ENCODE measurements at regions not wholly inside any gene's neighbourhood (a gene's known extent, or its start where the extent isn't known, plus 50 kb on each side); places are given as distances from the start of the nearest gene placed in this dataset.
"Not testable (repeated sequence)": the region's sequence is repeated elsewhere in the genome, so short reads cannot be mapped to it uniquely, and the experiment has no call there.

DNA sequence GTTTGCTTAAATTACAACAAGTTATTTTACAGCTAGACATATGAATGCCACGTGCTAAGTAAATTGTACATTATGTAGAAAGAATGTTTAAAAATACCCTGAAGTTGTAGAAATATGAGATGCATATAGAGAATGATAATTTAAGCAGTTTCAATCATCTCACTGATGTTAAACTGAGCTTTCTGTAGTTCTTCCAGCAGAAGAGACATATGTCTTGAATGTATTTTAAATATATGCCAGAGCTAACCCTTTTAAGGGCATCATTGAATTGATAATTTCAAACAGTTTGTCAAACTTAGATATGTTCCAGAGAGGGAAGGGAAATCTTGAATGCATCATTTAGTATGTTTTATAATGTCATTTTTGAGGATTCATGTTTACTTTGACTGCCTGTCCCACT is 255.2 kb downstream of the MDFIC start:
- no peaks in the 10 kb centered on the region for H3K27me3 ChIP-seq (ENCODE audit: insufficient read depth, low read length)
- no peaks in the 10 kb centered on the region for H3K4me1 ChIP-seq (ENCODE audit: control insufficient read depth in 1 of 2, insufficient read depth in 2 of 2, low read length in 2 of 2)
- no peak overlapping the region for H3K4me3 ChIP-seq (ENCODE audit: low read depth, low read length)
- H2BK120ac ChIP-seq (ENCODE audit: insufficient read depth, low read length, poor library complexity) = no peak overlapping the region
- H3K9me3 ChIP-seq (ENCODE audit: insufficient read depth, low read depth, low read length) = no peaks in the 10 kb centered on the region
- no peak overlapping the region for H2AK5ac ChIP-seq (ENCODE audit: low read length)
- no peak overlapping the region for H3K27ac ChIP-seq (ENCODE audit: low read depth, low read length)
- no peak overlapping the region for H3K9ac ChIP-seq (ENCODE audit: low read length)
- H3K18ac ChIP-seq (ENCODE audit: low read length) = no peak overlapping the region
- H3K14ac ChIP-seq (ENCODE audit: low read length) = no peak overlapping the region
- H3K4ac ChIP-seq (ENCODE audit: low read depth, low read length) = no peak overlapping the region
- H3K79me1 ChIP-seq (ENCODE audit: low read length) = no peaks in the 10 kb centered on the region
- DNase-seq = no peak
- no peaks in the 10 kb centered on the region for H3K36me3 ChIP-seq (ENCODE audit: control insufficient read depth in 1 of 2, insufficient read depth in 2 of 2, low read length in 2 of 2)
- no peak overlapping the region for H2AFZ ChIP-seq (ENCODE audit: insufficient read depth, low read length, poor library complexity)
- no peak overlapping the region for H3K4me2 ChIP-seq (ENCODE audit: low read length)
- WGBS (ENCODE audit: extremely low coverage, insufficient coverage, insufficient read length) = no CpG with 5 or more reads among the region's 1 CpG
- no peak overlapping the region for H3K23ac ChIP-seq (ENCODE audit: low read length)
- H4K12ac ChIP-seq (ENCODE audit: low read depth, low read length) = no peak overlapping the region
- no peaks in the 10 kb centered on the region for H3K79me2 ChIP-seq (ENCODE audit: control insufficient read depth, insufficient read depth, low read length, poor library complexity)
- no peak overlapping the region for H2BK5ac ChIP-seq (ENCODE audit: low read depth, low read length, poor library complexity)
- no peak overlapping the region for H4K91ac ChIP-seq (ENCODE audit: low read depth, low read length)
- no peak overlapping the region for H2BK12ac ChIP-seq (ENCODE audit: low read length)
- H4K8ac ChIP-seq (ENCODE audit: low read depth, low read length) = no peak overlapping the region

DNA sequence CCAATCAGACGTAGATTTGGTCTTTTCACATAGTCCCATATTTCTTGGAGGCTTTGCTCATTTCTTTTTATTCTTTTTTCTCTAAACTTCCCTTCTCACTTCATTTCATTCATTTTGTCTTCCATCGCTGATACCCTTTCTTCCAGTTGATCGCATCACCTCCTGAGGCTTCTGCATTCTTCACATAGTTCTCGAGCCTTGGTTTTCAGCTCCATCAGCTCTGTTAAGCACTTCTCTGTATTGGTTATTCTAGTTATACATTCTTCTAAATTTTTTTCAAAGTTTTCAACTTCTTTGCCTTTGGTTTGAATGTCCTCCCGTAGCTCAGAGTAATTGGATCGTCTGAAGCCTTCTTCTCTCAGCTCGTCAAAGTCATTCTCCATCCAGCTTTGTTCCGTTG is 250.5 kb downstream of the MDFIC start:
- peak in 1 of 2 donors; percentile 7 for DNase-seq
- H3K4me3 ChIP-seq (ENCODE audit: low read depth, low read length); H2BK12ac ChIP-seq (ENCODE audit: low read length); H3K27me3 ChIP-seq (ENCODE audit: insufficient read depth, low read length); H3K27ac ChIP-seq (ENCODE audit: low read depth, low read length); H3K36me3 ChIP-seq (ENCODE audit: control insufficient read depth in 1 of 2, insufficient read depth in 2 of 2, low read length in 2 of 2); H3K14ac ChIP-seq (ENCODE audit: low read length); H4K12ac ChIP-seq (ENCODE audit: low read depth, low read length); H2BK5ac ChIP-seq (ENCODE audit: low read depth, low read length, poor library complexity); H4K8ac ChIP-seq (ENCODE audit: low read depth, low read length); H3K79me2 ChIP-seq (ENCODE audit: control insufficient read depth, insufficient read depth, low read length, poor library complexity); H2AK5ac ChIP-seq (ENCODE audit: low read length); H2AFZ ChIP-seq (ENCODE audit: insufficient read depth, low read length, poor library complexity); H2BK120ac ChIP-seq (ENCODE audit: insufficient read depth, low read length, poor library complexity); H3K9me3 ChIP-seq (ENCODE audit: insufficient read depth, low read depth, low read length); H3K9ac ChIP-seq (ENCODE audit: low read length); H4K91ac ChIP-seq (ENCODE audit: low read depth, low read length); H3K4me1 ChIP-seq (ENCODE audit: control insufficient read depth in 1 of 2, insufficient read depth in 2 of 2, low read length in 2 of 2); H3K4me2 ChIP-seq (ENCODE audit: low read length); H3K23ac ChIP-seq (ENCODE audit: low read length); H3K4ac ChIP-seq (ENCODE audit: low read depth, low read length); H3K79me1 ChIP-seq (ENCODE audit: low read length); H3K18ac ChIP-seq (ENCODE audit: low read length): not testable (repeated sequence)
- WGBS (ENCODE audit: extremely low coverage, insufficient coverage, insufficient read length) = no CpG with 5 or more reads among the region's 8 CpGs

DNA sequence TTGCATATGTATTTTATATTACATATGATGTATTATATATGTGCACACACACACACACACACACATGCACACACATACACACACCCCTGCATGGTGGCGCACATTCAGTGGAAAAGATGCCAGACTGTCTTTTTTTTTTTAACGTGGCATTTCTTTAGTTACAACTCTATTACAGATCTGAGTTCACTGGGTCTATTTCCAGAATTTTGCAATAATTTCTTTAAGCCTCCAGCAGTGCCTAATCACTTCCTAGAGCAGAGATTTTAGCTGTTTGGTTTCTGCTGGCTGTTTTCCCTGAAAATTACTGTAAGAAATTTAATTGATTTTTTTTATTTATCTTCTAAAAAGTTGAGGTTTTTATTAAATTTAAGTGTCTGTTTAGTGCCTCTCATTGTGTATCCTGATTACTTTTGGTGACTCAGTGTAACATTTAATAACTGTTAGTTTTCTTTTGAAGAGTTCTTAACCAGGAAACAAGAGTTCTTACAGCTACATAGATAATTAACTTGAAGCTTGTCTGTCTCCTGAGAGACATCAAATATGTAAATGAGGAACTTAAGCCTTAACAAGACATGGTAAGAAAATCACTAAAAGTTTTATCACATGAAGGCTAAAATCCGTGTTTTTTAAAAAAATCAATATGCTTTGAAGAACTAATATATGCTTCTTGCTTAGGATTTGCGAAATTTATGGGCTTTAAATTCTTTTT is 232.0 kb downstream of the MDFIC start:
- H3K9me3 ChIP-seq (ENCODE audit: insufficient read depth, low read depth, low read length) = no peaks in the 10 kb centered on the region
- no peaks in the 10 kb centered on the region for H3K79me2 ChIP-seq (ENCODE audit: control insufficient read depth, insufficient read depth, low read length, poor library complexity)

DNA sequence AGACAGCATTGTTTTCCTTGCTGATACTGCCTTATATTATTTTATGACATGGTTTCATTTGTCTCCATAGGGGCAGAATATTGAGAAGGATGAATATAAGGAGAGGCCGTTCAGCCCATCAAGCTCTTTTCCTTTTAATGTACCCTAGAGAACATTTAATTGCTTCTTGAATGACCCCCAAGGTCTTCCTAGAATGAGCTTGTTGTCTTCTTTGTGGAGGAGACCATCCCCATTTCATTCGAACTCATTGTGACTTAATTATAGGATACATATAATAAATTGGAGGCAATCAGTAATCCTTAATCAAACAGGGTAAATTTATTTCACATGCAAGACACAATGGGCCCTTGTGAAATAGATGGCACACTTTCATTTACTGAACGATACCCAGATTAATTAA is 231.3 kb downstream of the MDFIC start:
- no peaks in the 10 kb centered on the region for H3K9me3 ChIP-seq (ENCODE audit: insufficient read depth, low read depth, low read length)
- H3K4me2 ChIP-seq (ENCODE audit: low read length) = no peak overlapping the region
- no peak overlapping the region for H3K18ac ChIP-seq (ENCODE audit: low read length)
- no peaks in the 10 kb centered on the region for H3K79me1 ChIP-seq (ENCODE audit: low read length)
- H3K36me3 ChIP-seq (ENCODE audit: control insufficient read depth in 1 of 2, insufficient read depth in 2 of 2, low read length in 2 of 2) = no peaks in the 10 kb centered on the region
- no peak overlapping the region for H3K4ac ChIP-seq (ENCODE audit: low read depth, low read length)
- no peak overlapping the region for H2AFZ ChIP-seq (ENCODE audit: insufficient read depth, low read length, poor library complexity)
- H4K8ac ChIP-seq (ENCODE audit: low read depth, low read length) = no peak overlapping the region
- H2BK12ac ChIP-seq (ENCODE audit: low read length) = no peak overlapping the region
- no peaks in the 10 kb centered on the region for H3K4me1 ChIP-seq (ENCODE audit: control insufficient read depth in 1 of 2, insufficient read depth in 2 of 2, low read length in 2 of 2)
- no peaks in the 10 kb centered on the region for H3K79me2 ChIP-seq (ENCODE audit: control insufficient read depth, insufficient read depth, low read length, poor library complexity)
- no CpG with 5 or more reads among the region's 3 CpGs for WGBS (ENCODE audit: extremely low coverage, insufficient coverage, insufficient read length)
- no peak overlapping the region for H4K91ac ChIP-seq (ENCODE audit: low read depth, low read length)
- no peak overlapping the region for H3K4me3 ChIP-seq (ENCODE audit: low read depth, low read length)
- no peak overlapping the region for H3K9ac ChIP-seq (ENCODE audit: low read length)
- DNase-seq = no peak
- H4K12ac ChIP-seq (ENCODE audit: low read depth, low read length) = no peak overlapping the region
- no peak overlapping the region for H2BK120ac ChIP-seq (ENCODE audit: insufficient read depth, low read length, poor library complexity)
- no peak overlapping the region for H2AK5ac ChIP-seq (ENCODE audit: low read length)
- H3K14ac ChIP-seq (ENCODE audit: low read length) = no peak overlapping the region
- H2BK5ac ChIP-seq (ENCODE audit: low read depth, low read length, poor library complexity) = no peak overlapping the region
- no peak overlapping the region for H3K27ac ChIP-seq (ENCODE audit: low read depth, low read length)
- H3K27me3 ChIP-seq (ENCODE audit: insufficient read depth, low read length) = no peaks in the 10 kb centered on the region
- no peak overlapping the region for H3K23ac ChIP-seq (ENCODE audit: low read length)

More for the DNA sequence above, 232.0 kb downstream of the MDFIC start:
- H4K12ac ChIP-seq (ENCODE audit: low read depth, low read length) = no peak overlapping the region
- H2BK5ac ChIP-seq (ENCODE audit: low read depth, low read length, poor library complexity) = no peak overlapping the region
- H2AK5ac ChIP-seq (ENCODE audit: low read length) = no peak overlapping the region
- H4K91ac ChIP-seq (ENCODE audit: low read depth, low read length) = no peak overlapping the region
- WGBS (ENCODE audit: extremely low coverage, insufficient coverage, insufficient read length) = no CpG with 5 or more reads among the region's 4 CpGs
- H3K9ac ChIP-seq (ENCODE audit: low read length) = no peak overlapping the region
- no peaks in the 10 kb centered on the region for H3K4me1 ChIP-seq (ENCODE audit: control insufficient read depth in 1 of 2, insufficient read depth in 2 of 2, low read length in 2 of 2)
- no peak for DNase-seq
- no peak overlapping the region for H3K14ac ChIP-seq (ENCODE audit: low read length)
- H2BK120ac ChIP-seq (ENCODE audit: insufficient read depth, low read length, poor library complexity) = no peak overlapping the region
- H3K79me1 ChIP-seq (ENCODE audit: low read length) = no peaks in the 10 kb centered on the region
- no peak overlapping the region for H3K27ac ChIP-seq (ENCODE audit: low read depth, low read length)
- H3K4ac ChIP-seq (ENCODE audit: low read depth, low read length) = no peak overlapping the region
- no peaks in the 10 kb centered on the region for H3K36me3 ChIP-seq (ENCODE audit: control insufficient read depth in 1 of 2, insufficient read depth in 2 of 2, low read length in 2 of 2)
- H3K4me2 ChIP-seq (ENCODE audit: low read length) = no peak overlapping the region
- no peak overlapping the region for H3K4me3 ChIP-seq (ENCODE audit: low read depth, low read length)
- H3K27me3 ChIP-seq (ENCODE audit: insufficient read depth, low read length) = no peaks in the 10 kb centered on the region
- H3K18ac ChIP-seq (ENCODE audit: low read length) = no peak overlapping the region
- H4K8ac ChIP-seq (ENCODE audit: low read depth, low read length) = no peak overlapping the region
- H2BK12ac ChIP-seq (ENCODE audit: low read length) = no peak overlapping the region
- no peak overlapping the region for H3K23ac ChIP-seq (ENCODE audit: low read length)
- H2AFZ ChIP-seq (ENCODE audit: insufficient read depth, low read length, poor library complexity) = no peak overlapping the region

Measured in trophoblast cell (in vitro differentiated cells and primary cell).